ENCODE measurements at regions not wholly inside any gene's neighbourhood (a gene's known extent, or its start where the extent isn't known, plus 50 kb on each side); places are given as distances from the start of the nearest gene placed in this dataset.

- 0% methylated on average over 2 of the region's 2 CpGs for WGBS (ENCODE audit: missing lambda C conversion rate)
- DNase-seq (ENCODE audit: low read depth in 1 of 2, low spot score in 1 of 2) (no peak), FAIRE-seq (no peak), ATAC-seq (no peak)
- TF ChIP-seq ESRRA (IDR thresholded peaks at IDR 0.05; ENCODE audit: borderline replicate concordance, low read length) (no peak), FOSL2 (IDR thresholded peaks at IDR 0.05) (no peak), FOSL2 (CRISPR knock-in tag; IDR thresholded peaks at IDR 0.05) (no peak), HMGXB4 (CRISPR knock-in tag; IDR thresholded peaks at IDR 0.05; ENCODE audit: borderline replicate concordance) (no peak), E2F6 (IDR thresholded peaks at IDR 0.05; ENCODE audit: borderline replicate concordance, low read depth) (no peak), CEBPB (IDR thresholded peaks at IDR 0.05) (no peak), FOSB (CRISPR knock-in tag; IDR thresholded peaks at IDR 0.05) (no peak), RAD21 (conservative IDR thresholded peaks at IDR 0.05 in 1 of 2, IDR thresholded peaks at IDR 0.05 in 1 of 2) (no peak), SMC3 (IDR thresholded peaks at IDR 0.05) (no peak), NR3C1 (IDR thresholded peaks at IDR 0.05) (no peak), HOXA7 (CRISPR knock-in tag; IDR thresholded peaks at IDR 0.05) (no peak), CBX8 (IDR thresholded peaks at IDR 0.05) (no peak), PHF8 (IDR thresholded peaks at IDR 0.05; ENCODE audit: borderline replicate concordance, low read depth) (no peak), RARB (CRISPR knock-in tag; IDR thresholded peaks at IDR 0.05) (no peak), ELK1 (IDR thresholded peaks at IDR 0.05; ENCODE audit: low read depth, low read length) (no peak), HOXB5 (CRISPR knock-in tag; IDR thresholded peaks at IDR 0.05) (no peak), CTCF (IDR thresholded peaks at IDR 0.05) (no peak), KDM1A (IDR thresholded peaks at IDR 0.05; ENCODE audit: low read depth) (no peak)
- Histone ChIP-seq H3K4me2 (no peak overlapping the region), H3K27ac (no peak overlapping the region), H3K4me1 (no peaks in the 10 kb centered on the region), H3K4me3 (no peak overlapping the region), H3K9me3 (no peaks in the 10 kb centered on the region)
- POLR2A ChIA-PET: no interaction called here
- CTCF ChIA-PET: no interaction called here
These were observed 287.8 kb downstream of the DTWD2 start for GRCh38 chr5:118700510-118700909.

GRCh38 chr5:118698774-118699173, 289.6 kb downstream of the DTWD2 start:
- no peak overlapping the region for H3K4me2 ChIP-seq
- no peak overlapping the region for H3K4me3 ChIP-seq
- no peaks in the 10 kb centered on the region for H3K9me3 ChIP-seq
- no peak for FAIRE-seq
- CTCF ChIA-PET: interaction anchor here (1.4 kb wide), 1 partner anchor 93 kb away, joined by 3 read pairs; no protein-coding TSS in a partner anchor
- no peaks in the 10 kb centered on the region for H3K4me1 ChIP-seq
- ATAC-seq: no peak
- POLR2A ChIA-PET: no interaction called here
- 0% methylated on average over 2 of the region's 2 CpGs for WGBS (ENCODE audit: missing lambda C conversion rate)
- no peak for DNase-seq (ENCODE audit: low read depth in 1 of 2, low spot score in 1 of 2)
- TF ChIP-seq EP300 (IDR thresholded peaks at IDR 0.05) (no peak), PHF8 (IDR thresholded peaks at IDR 0.05; ENCODE audit: borderline replicate concordance, low read depth) (no peak), CEBPB (IDR thresholded peaks at IDR 0.05) (no peak), ZFP36 (IDR thresholded peaks at IDR 0.05; ENCODE audit: borderline replicate concordance, partially characterized antibody) (no peak), RCOR1 (IDR thresholded peaks at IDR 0.05; ENCODE audit: low read depth, low read length) (no peak), PBX3 (IDR thresholded peaks at IDR 0.05) (no peak), FOSL2 (IDR thresholded peaks at IDR 0.05) (no peak), FOSL2 (CRISPR knock-in tag; IDR thresholded peaks at IDR 0.05) (no peak), BHLHE40 (IDR thresholded peaks at IDR 0.05; ENCODE audit: low read depth, low read length) (no peak), HOXB5 (CRISPR knock-in tag; IDR thresholded peaks at IDR 0.05) (no peak)
- TF ChIP-seq, protein P1, sequence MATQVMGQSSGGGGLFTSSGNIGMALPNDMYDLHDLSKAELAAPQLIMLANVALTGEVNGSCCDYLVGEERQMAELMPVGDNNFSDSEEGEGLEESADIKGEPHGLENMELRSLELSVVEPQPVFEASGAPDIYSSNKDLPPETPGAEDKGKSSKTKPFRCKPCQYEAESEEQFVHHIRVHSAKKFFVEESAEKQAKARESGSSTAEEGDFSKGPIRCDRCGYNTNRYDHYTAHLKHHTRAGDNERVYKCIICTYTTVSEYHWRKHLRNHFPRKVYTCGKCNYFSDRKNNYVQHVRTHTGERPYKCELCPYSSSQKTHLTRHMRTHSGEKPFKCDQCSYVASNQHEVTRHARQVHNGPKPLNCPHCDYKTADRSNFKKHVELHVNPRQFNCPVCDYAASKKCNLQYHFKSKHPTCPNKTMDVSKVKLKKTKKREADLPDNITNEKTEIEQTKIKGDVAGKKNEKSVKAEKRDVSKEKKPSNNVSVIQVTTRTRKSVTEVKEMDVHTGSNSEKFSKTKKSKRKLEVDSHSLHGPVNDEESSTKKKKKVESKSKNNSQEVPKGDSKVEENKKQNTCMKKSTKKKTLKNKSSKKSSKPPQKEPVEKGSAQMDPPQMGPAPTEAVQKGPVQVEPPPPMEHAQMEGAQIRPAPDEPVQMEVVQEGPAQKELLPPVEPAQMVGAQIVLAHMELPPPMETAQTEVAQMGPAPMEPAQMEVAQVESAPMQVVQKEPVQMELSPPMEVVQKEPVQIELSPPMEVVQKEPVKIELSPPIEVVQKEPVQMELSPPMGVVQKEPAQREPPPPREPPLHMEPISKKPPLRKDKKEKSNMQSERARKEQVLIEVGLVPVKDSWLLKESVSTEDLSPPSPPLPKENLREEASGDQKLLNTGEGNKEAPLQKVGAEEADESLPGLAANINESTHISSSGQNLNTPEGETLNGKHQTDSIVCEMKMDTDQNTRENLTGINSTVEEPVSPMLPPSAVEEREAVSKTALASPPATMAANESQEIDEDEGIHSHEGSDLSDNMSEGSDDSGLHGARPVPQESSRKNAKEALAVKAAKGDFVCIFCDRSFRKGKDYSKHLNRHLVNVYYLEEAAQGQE (IDR thresholded peaks at IDR 0.05): no peak
- no peak overlapping the region for H3K27ac ChIP-seq
